GM23338 (cell line): ENCODE measurements at regions not wholly inside any gene's neighbourhood (a gene's known extent, or its start where the extent isn't known, plus 50 kb on each side); places are given as distances from the start of the nearest gene placed in this dataset.

Experiments used
- ATAC-seq: fragments of 200-7000 bp; cut with Tn5 transposase; 3 replicates; pipeline ENCODE4 v1.9.1; 2020
- DNase-seq: peaks from one replicate; pipeline ENCODE4 v3.0.0-alpha.2; 2015; ENCODE audit warnings: low spot score
- H2AFZ ChIP-seq: fragments of 200-600 bp; sonication (generic); 2 replicates; pipeline ENCODE4 v1.8.0; 2016; ENCODE audit warnings: antibody characterized with exemption, mild to moderate bottlenecking, moderate library complexity
- H3F3A ChIP-seq: fragments of 200-600 bp; sonication (generic); replicated peaks from 2 replicates; pipeline ENCODE4 v1.8.0; 2017; ENCODE audit warnings: antibody characterized with exemption, mixed run types, low read depth
- H3K27ac ChIP-seq: fragments of 200-600 bp; sonication (generic); 2 replicates; pipeline ENCODE4 v1.6.1; 2016; ENCODE audit warnings: low read depth
- H3K27me3 ChIP-seq: fragments of 200-600 bp; sonication (generic); 2 replicates; pipeline ENCODE4 v1.8.0; 2016; ENCODE audit warnings: mild to moderate bottlenecking, mixed run types, moderate library complexity; ENCODE audit not compliant: insufficient read depth
- H3K36me3 ChIP-seq: fragments of 200-600 bp; sonication (generic); 2 replicates; pipeline ENCODE4 v1.8.0; 2016; ENCODE audit warnings: mild to moderate bottlenecking; ENCODE audit not compliant: insufficient read depth
- H3K4me1 ChIP-seq: fragments of 200-600 bp; sonication (generic); 2 replicates; pipeline ENCODE4 v1.8.0; 2016; ENCODE audit warnings: mild to moderate bottlenecking, moderate library complexity; ENCODE audit not compliant: insufficient read depth
- H3K4me2 ChIP-seq: fragments of 200-600 bp; sonication (generic); 2 replicates; pipeline ENCODE4 v1.7.1; 2017; ENCODE audit warnings: mixed run types
- H3K4me3 ChIP-seq: fragments of 200-600 bp; sonication (generic); 2 replicates; pipeline ENCODE4 v1.6.1; 2016; ENCODE audit warnings: mixed run types
- H3K79me2 ChIP-seq: fragments of 200-600 bp; sonication (generic); replicated peaks from 2 replicates; pipeline ENCODE4 v1.8.0; 2017; ENCODE audit warnings: mild to moderate bottlenecking; ENCODE audit not compliant: insufficient read depth
- H3K9me2 ChIP-seq: fragments of 200-600 bp; sonication (generic); 2 replicates; pipeline ENCODE4 v1.8.0; 2017; ENCODE audit not compliant: insufficient read depth
- H4K20me1 ChIP-seq: fragments of 200-600 bp; sonication (generic); replicated peaks from 2 replicates; pipeline ENCODE4 v1.8.0; 2017; ENCODE audit warnings: mild to moderate bottlenecking; ENCODE audit not compliant: insufficient read depth
- H3K27ac Mint-ChIP-seq: 2 replicates; pipeline ENCODE4 v1.8.0; 2020; ENCODE audit warnings: inconsistent platforms, mild to moderate bottlenecking, moderate library complexity, mixed read lengths
- H3K27me3 Mint-ChIP-seq: 3 replicates; pipeline ENCODE4 v1.8.0; 2022; ENCODE audit warnings: low read depth, mild to moderate bottlenecking, moderate library complexity, mixed read lengths, inconsistent platforms; ENCODE audit not compliant: insufficient read depth, poor library complexity
- H3K36me3 Mint-ChIP-seq: 3 replicates; pipeline ENCODE4 v1.8.0; 2021; ENCODE audit warnings: low read depth, mild to moderate bottlenecking, inconsistent platforms, moderate library complexity, mixed read lengths
- H3K4me1 Mint-ChIP-seq: 3 replicates; pipeline ENCODE4 v1.8.0; 2020; ENCODE audit warnings: mild to moderate bottlenecking, inconsistent platforms, mixed read lengths
- H3K4me3 Mint-ChIP-seq: 3 replicates; pipeline ENCODE4 v1.8.0; 2021; ENCODE audit warnings: moderate library complexity, mild to moderate bottlenecking, inconsistent platforms, mixed read lengths
- H3K9me3 Mint-ChIP-seq: 3 replicates; pipeline ENCODE4 v1.8.0; 2020; ENCODE audit warnings: moderate library complexity, mild to moderate bottlenecking, inconsistent platforms, mixed read lengths
- CREB1 ChIP-seq: fragments of 250-450 bp; sonication (Bioruptor Pico); IDR thresholded peaks from 2 replicates; pipeline ENCODE4 v1.5.0; 2020; ENCODE audit warnings: low read depth, mild to moderate bottlenecking, moderate library complexity
- ETS1 ChIP-seq: IDR thresholded peaks from 2 replicates; pipeline ENCODE4 v1.6.1; 2016; ENCODE audit warnings: antibody characterized with exemption
- EZH2 ChIP-seq: fragments of 200-600 bp; sonication (generic); IDR thresholded peaks from one replicate; pipeline ENCODE4 v1.8.0; 2017; ENCODE audit warnings: antibody characterized with exemption, mild to moderate bottlenecking, low read depth; ENCODE audit not compliant: unreplicated experiment
- EZH2phosphoT487 ChIP-seq: fragments of 200-600 bp; sonication (generic); IDR thresholded peaks from one replicate; pipeline ENCODE4 v1.8.1; 2018; ENCODE audit warnings: antibody characterized with exemption; ENCODE audit not compliant: unreplicated experiment
- JUNB ChIP-seq: IDR thresholded peaks from one replicate; pipeline ENCODE4 v1.6.1; 2016; ENCODE audit warnings: antibody characterized with exemption; ENCODE audit not compliant: unreplicated experiment
- NANOG ChIP-seq: IDR thresholded peaks from 2 replicates; pipeline ENCODE4 v1.6.1; 2016; ENCODE audit warnings: antibody characterized with exemption, borderline replicate concordance
- POLR2AphosphoS5 ChIP-seq: IDR thresholded peaks from 2 replicates; pipeline ENCODE4 v1.6.1; 2016; ENCODE audit warnings: antibody characterized with exemption, low read depth
- REST ChIP-seq: IDR thresholded peaks from one replicate; pipeline ENCODE4 v1.6.1; 2018; ENCODE audit warnings: antibody characterized with exemption; ENCODE audit not compliant: unreplicated experiment
- STAT1 ChIP-seq: IDR thresholded peaks from one replicate; pipeline ENCODE4 v1.6.1; 2016; ENCODE audit warnings: antibody characterized with exemption; ENCODE audit not compliant: unreplicated experiment
- ZNF331 ChIP-seq: fragments of 250-450 bp; sonication (Bioruptor Pico); IDR thresholded peaks from 2 replicates; pipeline ENCODE4 v1.5.0; 2020; ENCODE audit warnings: low read depth, mild to moderate bottlenecking, moderate library complexity
- ZNF462 ChIP-seq: fragments of 250-450 bp; sonication (Bioruptor Pico); IDR thresholded peaks from 2 replicates; pipeline ENCODE4 v1.5.0; 2020; ENCODE audit warnings: mild to moderate bottlenecking, moderate library complexity

DNA sequence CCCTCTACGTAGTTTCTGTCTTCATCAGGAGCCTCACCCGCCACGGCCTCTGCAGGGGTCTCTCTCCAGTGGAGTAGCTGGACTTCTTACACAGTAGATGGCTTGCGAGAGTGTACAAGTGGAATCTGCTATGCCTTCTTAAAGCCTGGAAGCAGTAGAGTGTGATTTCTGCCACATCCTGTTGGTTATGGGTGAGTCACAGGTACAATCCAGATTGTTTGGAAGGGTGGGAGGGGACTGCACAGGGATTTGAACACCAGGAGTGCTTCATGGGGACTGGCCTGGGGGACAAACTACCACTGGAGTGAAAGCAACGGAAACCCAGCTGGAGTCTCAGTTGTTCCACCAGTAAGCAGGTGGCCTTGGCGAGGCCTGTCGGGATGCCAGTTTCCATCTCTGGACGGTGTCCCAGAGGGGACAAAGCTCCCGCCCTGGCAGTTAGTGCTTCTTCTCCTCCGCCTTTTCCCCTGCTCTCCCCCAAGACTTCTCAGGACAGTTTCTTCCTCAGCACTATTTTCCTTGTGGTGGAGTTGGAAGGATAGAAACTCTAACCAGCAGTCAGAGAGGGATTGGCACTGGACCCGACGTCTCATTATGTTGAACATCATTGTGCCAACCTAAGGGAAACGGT is 85.0 kb upstream of the RCN1 start:
- no peaks in the 10 kb centered on the region for H3K36me3 Mint-ChIP-seq
- peaks cover 1% of the 10 kb centered on the region for H3K27me3 Mint-ChIP-seq
- Histone ChIP-seq H3K4me2 (no peak overlapping the region), H3K27me3 (no peaks in the 10 kb centered on the region), H2AFZ (no peak overlapping the region; the same call in 1 of the 2 replicates), H3F3A (no peaks in the 10 kb centered on the region), H4K20me1 (no peaks in the 10 kb centered on the region), H3K36me3 (no peaks in the 10 kb centered on the region), H3K4me1 (peaks cover 11% of the 10 kb centered on the region), H3K79me2 (no peaks in the 10 kb centered on the region), H3K27ac (no peak overlapping the region), H3K9me2 (no peaks in the 10 kb centered on the region), H3K4me3 (no peak overlapping the region)
- DNase-seq (no peak), ATAC-seq (no peak)
- no peak overlapping the region for H3K27ac Mint-ChIP-seq
- no peaks in the 10 kb centered on the region for H3K9me3 Mint-ChIP-seq
- H3K4me1 Mint-ChIP-seq: peaks cover 12% of the 10 kb centered on the region; the same call in 2 of the 3 replicates
- no peak for TF ChIP-seq ETS1
- TF ChIP-seq CREB1 (CRISPR knock-in tag): no peak
- no peak for TF ChIP-seq POLR2AphosphoS5
- TF ChIP-seq STAT1: no peak
- no peak for TF ChIP-seq REST
- no peak for TF ChIP-seq ZNF462 (CRISPR knock-in tag)
- no peak for TF ChIP-seq NANOG
- no peak for TF ChIP-seq ZNF331
- TF ChIP-seq EZH2: no peak
- TF ChIP-seq EZH2phosphoT487: no peak
- no peak for TF ChIP-seq JUNB
- H3K4me3 Mint-ChIP-seq: no peak overlapping the region
